Inflammatory macrophage treated with lipopolysaccharide for 1 hour (primary cell): ENCODE measurements at regions not wholly inside any gene's neighbourhood (a gene's known extent, or its start where the extent isn't known, plus 50 kb on each side); places are given as distances from the start of the nearest gene placed in this dataset.

ENCODE experiments used
- DNase-seq, 2 donors: peaks; one replicate each; pipeline ENCODE4 v3.0.0-alpha.2; 2020 to 2022

GRCh38 chr3:64464955-64465354 lies 222.8 kb downstream of the ADAMTS9 start:
- DNase-seq, result no peak

DNA sequence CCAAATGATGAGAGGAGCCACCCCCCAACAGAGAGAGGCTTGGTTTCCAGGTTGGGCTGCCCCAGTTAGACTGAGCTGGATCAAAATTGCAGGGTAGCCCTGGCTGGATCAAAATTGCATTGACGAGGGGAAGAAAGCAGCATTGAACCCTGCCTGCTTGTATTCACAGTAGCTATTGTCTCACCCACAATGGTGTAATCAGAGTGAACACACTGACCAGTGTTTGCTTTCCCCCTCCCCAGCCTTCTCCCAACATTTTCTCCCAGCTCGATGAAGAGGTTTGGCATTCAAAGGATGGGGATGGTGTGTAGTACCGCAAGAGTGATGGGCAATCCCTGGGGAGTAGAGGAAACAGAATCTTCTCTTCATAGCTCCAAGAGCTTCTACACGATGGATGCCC lies 223.8 kb downstream of the ADAMTS9 start:
- DNase-seq, result no peak

GRCh38 chr3:64462203-64462602 lies 225.6 kb downstream of the ADAMTS9 start:
- DNase-seq, result no peak

DNA sequence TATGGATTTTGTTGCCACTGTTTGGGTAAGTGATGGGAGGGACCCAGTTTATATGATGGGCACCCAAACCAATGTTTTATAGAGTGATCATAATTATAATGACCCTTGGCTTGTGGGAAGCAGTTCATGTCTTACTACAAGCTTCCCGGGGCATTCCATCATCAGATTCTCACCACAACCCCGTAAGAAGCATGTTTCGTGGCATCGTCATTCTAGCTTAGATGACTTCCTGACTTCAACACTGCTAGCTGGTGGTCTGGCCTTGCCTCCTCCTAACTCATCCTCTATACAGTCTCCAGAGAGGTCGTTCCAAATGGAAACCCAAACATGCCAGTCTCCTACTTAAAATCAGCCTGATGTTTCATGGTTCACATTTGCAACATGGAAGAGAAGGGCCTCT lies 226.9 kb downstream of the ADAMTS9 start:
- DNase-seq, result no peak

- no peak for DNase-seq
These were observed 227.6 kb downstream of the ADAMTS9 start for GRCh38 chr3:64460141-64460730.

GRCh38 chr3:64459711-64460110 lies 228.1 kb downstream of the ADAMTS9 start:
- DNase-seq, result no peak

GRCh38 chr3:64457811-64458210 lies 230.0 kb downstream of the ADAMTS9 start:
- DNase-seq, result no peak

DNA sequence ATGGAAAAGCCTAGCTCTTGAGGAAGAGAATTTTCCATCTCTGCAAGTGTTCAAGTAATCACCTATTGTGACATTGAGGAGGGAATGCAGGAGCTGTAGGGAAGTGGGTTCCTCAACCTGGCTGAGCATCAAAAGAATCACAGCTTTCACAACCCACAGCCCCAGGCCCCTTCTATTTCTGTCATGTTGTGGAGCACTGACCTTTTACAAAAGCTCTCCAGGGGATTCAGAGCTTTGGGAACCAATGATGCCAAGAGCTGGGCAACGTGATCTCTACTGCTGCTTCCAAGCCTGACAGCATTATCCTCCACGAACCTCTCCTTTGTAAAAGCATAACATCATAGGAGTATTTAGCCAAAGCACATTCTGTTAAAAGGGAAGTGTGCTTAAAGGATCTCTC lies 231.1 kb downstream of the ADAMTS9 start:
- no peak for DNase-seq

GRCh38 chr3:64455351-64455750 lies 230.1 kb upstream of the PRICKLE2 start:
- no peak for DNase-seq

DNA sequence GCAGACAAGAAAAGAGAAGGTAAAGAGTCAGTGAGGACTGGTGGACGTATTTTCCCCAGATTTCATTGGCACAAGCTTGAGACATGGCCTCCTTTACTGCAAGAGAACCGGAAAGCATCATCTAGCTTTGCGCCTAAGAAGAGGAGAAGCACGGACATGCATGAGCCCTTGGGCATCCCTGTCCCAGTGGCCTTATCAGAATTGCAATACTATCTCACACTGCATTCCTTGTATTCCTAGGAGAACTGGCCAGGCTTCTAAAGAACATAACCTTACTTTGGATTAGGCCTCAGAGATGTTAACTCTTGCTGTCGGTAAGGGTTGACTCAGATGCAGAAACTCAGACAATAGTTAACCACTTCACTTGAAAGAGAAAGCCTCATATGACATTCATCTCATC lies 229.5 kb upstream of the PRICKLE2 start:
- no peak for DNase-seq

- no peak for DNase-seq
These were observed 228.9 kb upstream of the PRICKLE2 start for GRCh38 chr3:64454179-64454578.

DNA sequence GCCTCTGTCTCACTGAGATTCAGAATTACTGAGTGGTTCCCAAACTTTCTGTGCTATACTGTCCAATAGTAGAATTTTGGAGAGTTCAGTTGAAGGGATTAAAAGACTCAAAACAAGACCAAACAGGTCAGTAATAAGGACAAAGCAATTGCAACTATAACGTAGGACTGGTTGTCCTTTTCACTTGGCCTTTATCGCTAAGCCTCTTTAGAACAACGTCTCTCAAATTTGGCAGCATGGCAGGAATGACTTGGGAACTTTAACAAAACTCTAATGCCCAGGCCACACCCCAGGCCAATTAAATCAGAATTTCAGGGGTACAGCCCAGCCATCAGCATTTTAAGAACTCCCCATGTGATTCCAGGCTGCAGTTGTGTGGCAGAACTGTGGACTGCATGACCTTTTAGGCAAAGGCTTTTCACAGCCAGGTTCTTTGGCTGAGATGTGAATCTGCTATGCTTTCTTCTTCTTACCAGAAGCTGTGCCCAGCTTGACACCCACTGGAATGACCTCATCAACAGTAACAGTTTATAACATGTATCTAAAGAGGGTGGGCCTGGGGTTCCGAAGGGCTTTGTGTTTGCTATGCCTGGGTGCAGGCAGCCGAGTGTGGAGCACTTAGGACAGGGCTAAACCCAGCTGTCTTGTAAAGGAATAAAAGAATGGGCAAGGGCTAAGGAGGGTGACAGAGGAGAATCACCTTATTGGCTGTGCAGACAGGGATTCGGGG lies 226.2 kb upstream of the PRICKLE2 start:
- DNase-seq, result no peak

- DNase-seq, result no peak
These were observed 225.2 kb upstream of the PRICKLE2 start for GRCh38 chr3:64450396-64450956.

- no peak for DNase-seq
These were observed 223.8 kb upstream of the PRICKLE2 start for GRCh38 chr3:64449026-64449425.

- no peak for DNase-seq
These were observed 220.7 kb upstream of the PRICKLE2 start for GRCh38 chr3:64445944-64446300.

DNA sequence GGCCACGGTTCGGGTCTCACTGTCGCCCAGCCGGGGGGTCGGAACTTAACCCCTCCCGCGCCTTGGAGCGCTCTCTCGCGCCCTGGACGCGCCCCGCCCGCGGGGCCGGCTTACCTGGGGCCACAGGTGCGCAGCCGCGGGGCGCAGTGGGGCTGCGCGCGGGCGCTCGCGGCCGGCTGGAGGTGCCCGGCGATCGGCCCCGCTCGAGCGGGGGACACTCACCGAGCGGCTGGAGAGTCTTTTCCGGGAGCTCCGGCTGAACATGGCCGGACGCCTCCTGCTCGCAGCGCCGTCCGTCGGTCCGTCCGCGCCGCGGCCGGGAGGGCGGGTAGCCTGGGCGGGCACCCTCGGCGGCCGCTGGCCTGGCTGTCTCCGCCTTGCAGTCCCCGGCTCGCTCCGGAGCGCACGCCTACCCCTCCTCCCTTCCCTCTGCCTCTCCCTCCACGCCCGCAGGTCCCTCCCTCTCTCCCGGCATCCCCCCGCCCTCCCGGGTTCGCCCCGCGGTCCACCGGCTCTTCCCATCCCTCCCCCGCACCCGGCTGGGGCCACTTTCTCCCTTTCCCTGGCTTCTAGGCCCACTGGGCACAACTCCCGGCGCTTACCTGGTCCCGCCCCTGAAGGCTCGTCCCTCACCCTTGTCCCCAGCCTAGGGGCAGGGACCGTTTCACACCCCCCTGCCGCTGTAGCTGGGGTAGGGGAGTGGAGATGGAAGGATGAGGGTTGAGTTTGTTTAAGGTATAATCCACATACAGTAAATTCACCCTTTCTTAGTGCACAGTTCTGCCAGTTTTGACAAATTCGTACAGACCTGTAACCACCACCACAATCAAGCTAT lies 220.1 kb upstream of the PRICKLE2 start:
- no peak for DNase-seq

DNA sequence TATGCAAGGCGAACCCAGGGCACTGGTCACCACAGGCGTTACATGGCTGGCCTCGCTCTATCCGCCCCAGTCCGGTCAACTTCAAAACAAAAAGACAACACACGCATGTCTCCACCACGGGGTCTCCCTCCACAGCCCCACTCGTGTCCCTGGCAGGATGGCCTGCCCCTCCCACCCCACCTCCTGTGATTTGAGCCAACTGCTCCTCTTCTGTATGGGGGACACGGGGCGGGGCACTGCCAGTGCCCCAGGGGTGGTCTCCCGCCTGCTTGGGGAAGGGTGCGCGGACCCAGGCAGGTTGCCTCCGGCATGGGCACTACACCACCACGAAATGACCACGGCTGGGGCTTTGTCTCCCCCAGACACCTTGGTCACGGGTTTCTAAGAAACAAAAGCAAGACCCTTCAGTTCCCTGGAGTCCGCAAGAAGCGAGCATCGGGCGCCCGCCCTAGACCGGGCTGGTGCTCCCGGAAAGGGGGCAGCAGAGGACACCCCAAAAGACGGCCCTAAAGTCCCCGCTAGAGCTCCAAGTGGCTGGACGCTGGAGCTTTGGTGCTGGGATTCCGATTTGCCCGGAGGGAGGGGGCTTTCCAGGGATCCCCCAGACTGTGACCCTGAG lies 219.3 kb upstream of the PRICKLE2 start:
- no peak for DNase-seq

GRCh38 chr3:64443546-64444381 lies 218.5 kb upstream of the PRICKLE2 start:
- DNase-seq, result no peak

GRCh38 chr3:64441861-64442260 lies 216.6 kb upstream of the PRICKLE2 start:
- DNase-seq, result no peak

DNA sequence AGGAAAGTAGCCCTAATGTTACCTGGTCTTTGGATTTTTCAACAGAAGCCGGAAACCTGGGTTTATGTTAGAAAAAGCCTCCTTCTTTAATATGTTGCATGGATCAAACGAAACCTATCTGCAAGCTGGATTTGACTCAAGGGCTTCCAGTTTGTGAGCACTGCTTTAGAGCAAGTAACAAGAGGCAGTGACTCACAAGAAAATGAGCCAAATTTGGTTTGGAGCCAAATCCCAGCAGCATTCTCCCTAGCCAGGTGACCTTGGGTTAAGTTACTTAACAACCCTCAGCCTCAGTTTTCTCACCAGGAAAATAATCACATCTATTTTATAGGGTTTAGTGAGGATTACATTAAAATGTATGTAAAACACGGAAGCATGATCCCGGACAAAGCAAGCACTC lies 215.2 kb upstream of the PRICKLE2 start:
- no peak for DNase-seq

- no peak for DNase-seq
These were observed 213.5 kb upstream of the PRICKLE2 start for GRCh38 chr3:64438812-64439211.

GRCh38 chr3:64438066-64438465 lies 212.8 kb upstream of the PRICKLE2 start:
- DNase-seq, result no peak
